GM20431 (cell line): ENCODE measurements at regions not wholly inside any gene's neighbourhood (a gene's known extent, or its start where the extent isn't known, plus 50 kb on each side); places are given as distances from the start of the nearest gene placed in this dataset.

Source experiments
- in situ Hi-C: fragments of 300-500 bp; cut with MseI, MboI; formaldehyde crosslinking; loops from one replicate; pipeline ENCODE4 v1.15.0; 2020; ENCODE audit warnings: low sequenced_read_pairs; ENCODE audit not compliant: unreplicated experiment

GRCh38 chr5:5078009-5078897 is 61.9 kb upstream of the ADAMTS16 start:
- in situ Hi-C loops = no loop called here

GRCh38 chr5:5079876-5080275 is 60.3 kb upstream of the ADAMTS16 start:
- in situ Hi-C loops = no loop called here

- in situ Hi-C loops = no loop called here
Measured at GRCh38 chr5:5080790-5081189, 59.3 kb upstream of the ADAMTS16 start.

- in situ Hi-C loops = no loop called here
Measured at GRCh38 chr5:5085381-5085780, 54.7 kb upstream of the ADAMTS16 start.

- in situ Hi-C loops = no loop called here
Measured at GRCh38 chr5:5089895-5090649, 50.1 kb upstream of the ADAMTS16 start.
